ENCODE measurements at regions not wholly inside any gene's neighbourhood (a gene's known extent, or its start where the extent isn't known, plus 50 kb on each side); places are given as distances from the start of the nearest gene placed in this dataset.

GRCh38 chr12:97267166-97267565 lies 195.4 kb upstream of the RMST start:
- no peak for TF ChIP-seq CTCF (IDR thresholded peaks at IDR 0.05; ENCODE audit: low read depth, low read length)
- H3K4me3 ChIP-seq (ENCODE audit: low read depth, low read length), result no peak overlapping the region

DNA sequence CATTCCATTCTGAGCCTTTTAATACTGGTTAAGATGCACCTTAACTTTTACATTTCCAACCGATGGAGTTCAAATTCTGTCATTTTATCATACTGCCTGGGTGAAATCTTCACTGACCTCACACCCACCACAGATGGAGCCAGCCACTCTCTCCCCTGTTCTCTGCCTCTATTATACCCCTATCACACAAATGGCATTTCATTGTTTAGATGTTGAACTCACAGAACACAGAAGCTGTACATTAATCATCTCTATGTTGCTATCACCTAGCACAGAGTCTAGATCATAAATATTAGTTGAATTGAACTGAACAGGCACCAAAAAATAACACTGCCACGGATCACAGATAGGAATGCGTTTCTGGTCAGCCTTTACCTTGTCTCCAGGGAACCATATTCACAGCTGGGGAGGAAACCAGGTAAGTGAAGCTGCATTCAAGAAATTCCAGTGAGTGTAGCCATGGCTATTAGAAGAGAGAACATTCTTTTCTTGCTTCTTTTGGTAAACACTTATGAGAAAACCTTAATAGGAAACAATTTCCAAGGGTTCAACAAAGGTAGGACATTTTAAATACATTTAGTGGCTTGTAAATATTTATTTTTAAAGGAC lies 194.9 kb upstream of the RMST start:
- TF ChIP-seq CTCF (IDR thresholded peaks at IDR 0.05; ENCODE audit: low read depth, low read length), result no peak
- H3K4me3 ChIP-seq (ENCODE audit: low read depth, low read length), result no peak overlapping the region

DNA sequence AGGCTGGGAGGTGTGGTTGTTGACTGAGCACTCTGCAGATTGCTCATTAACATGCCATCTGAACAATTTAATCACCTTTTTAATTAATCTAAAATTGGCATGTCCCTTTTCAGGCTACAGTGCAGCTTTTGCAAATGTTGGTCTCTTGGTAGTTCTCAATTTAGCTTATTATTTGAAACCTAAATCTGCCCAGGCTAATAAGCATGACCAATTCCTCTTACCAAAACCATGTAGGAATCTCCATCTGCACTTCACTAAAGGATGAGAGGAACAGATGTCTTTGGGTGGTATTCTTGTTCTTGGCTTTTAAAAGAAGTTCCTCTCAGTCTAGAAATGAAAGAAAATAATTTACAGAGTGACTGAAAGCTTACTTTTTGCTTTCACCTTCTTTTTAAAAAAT lies 190.1 kb upstream of the RMST start:
- H3K4me3 ChIP-seq (ENCODE audit: low read depth, low read length), result no peak overlapping the region
- no peak for TF ChIP-seq CTCF (IDR thresholded peaks at IDR 0.05; ENCODE audit: low read depth, low read length)

DNA sequence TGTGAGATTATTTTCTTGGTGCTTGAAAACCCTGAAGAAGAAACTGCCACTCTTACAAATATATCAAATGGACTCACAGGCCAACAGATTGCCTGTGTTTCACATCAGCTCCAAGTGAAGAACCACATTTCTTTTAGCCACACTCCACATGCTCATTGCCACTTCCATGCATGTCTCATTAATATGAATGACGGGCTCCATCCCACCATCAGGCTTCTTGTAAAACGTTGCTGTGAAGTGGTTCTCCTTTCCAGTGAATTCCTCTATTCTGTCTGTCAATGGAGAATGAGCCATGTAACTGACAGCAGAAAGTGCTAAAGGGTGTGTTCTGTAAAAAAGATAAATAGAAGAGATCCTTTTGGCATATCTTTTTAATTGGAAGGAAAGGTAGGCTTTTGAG lies 188.2 kb upstream of the RMST start:
- no peak overlapping the region for H3K4me3 ChIP-seq (ENCODE audit: low read depth, low read length)
- TF ChIP-seq CTCF (IDR thresholded peaks at IDR 0.05; ENCODE audit: low read depth, low read length), result no peak

- no peak for TF ChIP-seq CTCF (IDR thresholded peaks at IDR 0.05; ENCODE audit: low read depth, low read length)
- no peak overlapping the region for H3K4me3 ChIP-seq (ENCODE audit: low read depth, low read length)
Measured at GRCh38 chr12:97275256-97275655, 187.3 kb upstream of the RMST start.

DNA sequence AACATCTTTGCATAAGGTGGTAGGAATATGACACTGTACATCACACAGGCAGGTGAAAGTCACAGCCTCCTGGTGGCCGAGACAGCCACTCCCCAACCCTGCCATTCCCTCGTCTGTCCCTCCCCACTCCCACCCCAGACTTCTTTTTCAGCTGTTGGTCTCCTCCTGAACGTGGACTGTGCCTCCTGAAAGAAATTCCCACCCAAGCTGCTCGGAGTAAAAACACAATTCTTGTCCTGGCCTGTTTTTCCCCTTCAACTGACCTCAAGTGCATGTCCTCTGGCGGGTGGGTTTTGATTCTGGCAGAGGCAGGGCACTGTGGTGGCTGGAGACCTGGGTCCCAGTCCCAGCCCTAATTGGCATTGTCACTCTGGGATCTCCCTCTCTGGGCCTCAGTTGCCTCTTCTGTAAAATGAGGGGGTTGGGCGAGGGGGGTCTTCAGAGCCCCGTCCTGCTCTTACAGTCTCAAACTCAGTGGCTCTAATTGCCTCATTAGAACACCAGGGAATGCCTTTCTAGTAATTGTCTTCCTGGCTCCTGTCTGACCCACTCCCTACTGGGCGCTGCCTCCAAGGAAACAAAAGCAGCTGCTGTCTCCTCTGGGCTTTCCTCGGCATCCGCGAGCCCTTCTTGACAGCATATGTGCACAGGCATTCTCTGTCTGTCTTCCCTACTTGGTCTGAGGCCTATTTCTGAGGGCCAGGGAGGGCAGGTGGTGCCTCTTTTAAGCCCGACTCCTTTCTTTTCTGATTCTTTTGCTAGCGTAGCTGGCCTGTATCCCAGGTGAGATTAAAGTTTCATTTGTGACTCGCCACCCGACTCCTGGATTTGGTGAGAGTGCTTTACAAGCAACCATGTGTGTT lies 186.6 kb upstream of the RMST start:
- no peak overlapping the region for H3K4me3 ChIP-seq (ENCODE audit: low read depth, low read length)
- TF ChIP-seq CTCF (IDR thresholded peaks at IDR 0.05; ENCODE audit: low read depth, low read length), result no peak
